ENCODE measurements at regions not wholly inside any gene's neighbourhood (a gene's known extent, or its start where the extent isn't known, plus 50 kb on each side); places are given as distances from the start of the nearest gene placed in this dataset.
A peak's percentile ranks its signal among the peaks of the same experiment; 100 is the strongest.

DNA sequence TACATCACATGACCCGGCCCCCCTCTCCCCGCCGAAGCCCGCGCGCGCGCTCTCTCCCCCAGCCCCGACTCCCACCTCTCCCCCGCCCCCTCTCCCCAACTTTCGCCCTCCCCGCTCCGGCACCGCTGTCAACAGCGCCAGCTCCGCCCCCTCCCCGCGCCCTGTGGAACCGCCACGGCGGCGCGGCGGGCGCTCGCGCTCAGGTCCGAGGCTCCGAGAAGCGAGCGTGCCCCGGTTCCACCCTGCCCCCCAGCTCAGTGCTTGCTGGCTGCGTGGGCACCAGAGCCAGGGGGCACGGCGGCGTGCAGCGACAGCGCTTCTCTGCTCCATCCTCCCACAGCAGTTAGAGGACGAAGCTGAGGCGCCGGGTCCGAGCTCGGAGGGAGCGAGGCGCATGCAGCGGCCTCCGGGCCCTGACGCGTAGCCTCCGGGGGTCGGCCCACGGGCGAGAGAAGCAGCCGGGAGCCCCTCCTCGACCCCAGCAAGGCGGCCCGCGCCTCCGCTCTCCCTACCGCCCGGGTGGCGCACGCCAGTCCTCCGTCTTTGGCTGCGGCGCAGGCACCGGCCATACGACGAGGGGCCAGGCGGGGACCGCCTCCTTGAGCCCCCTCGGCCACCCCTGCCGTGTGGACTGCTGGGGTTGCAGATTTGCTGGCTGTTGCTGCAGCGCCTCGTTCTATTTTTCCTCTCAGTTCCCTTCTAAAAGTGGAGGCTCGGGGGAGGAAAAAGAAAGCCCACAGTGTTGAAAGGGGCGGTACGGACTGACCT, 109.5 kb downstream of the KCNRG start:
- no peak for DNase-seq (ENCODE audit: low read depth)
- TF ChIP-seq, protein P1, sequence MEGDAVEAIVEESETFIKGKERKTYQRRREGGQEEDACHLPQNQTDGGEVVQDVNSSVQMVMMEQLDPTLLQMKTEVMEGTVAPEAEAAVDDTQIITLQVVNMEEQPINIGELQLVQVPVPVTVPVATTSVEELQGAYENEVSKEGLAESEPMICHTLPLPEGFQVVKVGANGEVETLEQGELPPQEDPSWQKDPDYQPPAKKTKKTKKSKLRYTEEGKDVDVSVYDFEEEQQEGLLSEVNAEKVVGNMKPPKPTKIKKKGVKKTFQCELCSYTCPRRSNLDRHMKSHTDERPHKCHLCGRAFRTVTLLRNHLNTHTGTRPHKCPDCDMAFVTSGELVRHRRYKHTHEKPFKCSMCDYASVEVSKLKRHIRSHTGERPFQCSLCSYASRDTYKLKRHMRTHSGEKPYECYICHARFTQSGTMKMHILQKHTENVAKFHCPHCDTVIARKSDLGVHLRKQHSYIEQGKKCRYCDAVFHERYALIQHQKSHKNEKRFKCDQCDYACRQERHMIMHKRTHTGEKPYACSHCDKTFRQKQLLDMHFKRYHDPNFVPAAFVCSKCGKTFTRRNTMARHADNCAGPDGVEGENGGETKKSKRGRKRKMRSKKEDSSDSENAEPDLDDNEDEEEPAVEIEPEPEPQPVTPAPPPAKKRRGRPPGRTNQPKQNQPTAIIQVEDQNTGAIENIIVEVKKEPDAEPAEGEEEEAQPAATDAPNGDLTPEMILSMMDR (IDR thresholded peaks at IDR 0.05; ENCODE audit: low read depth, low read length, missing control alignments), result no peak

DNA sequence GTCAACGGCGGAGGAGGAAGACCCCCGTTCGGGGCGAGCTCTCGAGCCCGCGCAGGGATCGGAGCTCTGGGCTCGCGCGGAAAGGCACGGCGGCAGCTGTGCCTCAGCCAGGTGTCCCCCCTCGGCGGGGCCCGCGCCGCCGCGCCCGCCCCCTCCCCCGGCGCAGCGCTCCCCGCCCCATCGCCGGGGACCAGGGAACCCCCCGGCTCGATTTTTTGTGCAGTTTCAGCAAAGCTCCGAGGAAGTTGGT, 110.0 kb downstream of the KCNRG start:
- H3K4me3 ChIP-seq (ENCODE audit: low read depth, low read length), result peak overlapping the region; percentile 84
- TF ChIP-seq, protein P1 (IDR thresholded peaks at IDR 0.05; ENCODE audit: low read depth, low read length, missing control alignments), result no peak
- no peak for DNase-seq (ENCODE audit: low read depth)

More for the DNA sequence above, 109.5 kb downstream of the KCNRG start:
- H3K4me3 ChIP-seq (ENCODE audit: low read depth, low read length), result peak overlapping the region; percentile 84

DNA sequence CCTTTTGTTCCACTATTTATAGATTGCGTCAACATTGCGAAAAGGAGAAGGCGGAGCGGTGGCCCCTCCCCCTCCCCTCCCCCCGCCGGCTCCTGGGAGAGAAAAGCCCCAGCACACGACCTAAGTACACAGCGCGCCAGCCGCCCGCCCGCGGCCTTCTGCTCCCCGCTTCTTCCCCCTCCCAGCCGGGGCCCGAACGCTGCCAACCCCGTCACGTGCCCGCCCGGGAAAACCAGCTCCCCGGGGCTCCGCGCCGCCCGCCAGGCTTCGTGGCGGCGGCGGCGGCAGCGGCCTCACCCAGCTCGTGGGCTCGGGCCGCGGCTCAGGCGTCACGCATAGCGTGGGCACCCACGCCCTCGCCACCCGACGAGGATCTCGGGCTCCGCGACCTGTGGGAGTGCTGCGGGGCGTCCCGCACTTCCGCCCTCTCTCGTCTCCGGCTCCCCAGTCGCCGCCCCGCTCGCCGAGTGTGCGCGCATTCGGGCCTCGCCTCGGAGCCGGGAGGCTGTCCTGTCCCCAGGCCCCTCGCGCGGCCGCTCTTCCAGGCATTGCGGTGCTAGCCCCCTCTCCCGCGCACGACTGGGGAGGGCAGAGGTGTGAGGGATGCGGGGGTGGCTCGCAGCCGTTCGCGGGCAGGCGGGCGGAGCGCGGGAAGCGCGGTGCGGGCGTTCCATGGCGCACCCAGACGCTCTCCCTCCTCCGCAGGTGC, 110.5 kb downstream of the KCNRG start:
- H3K4me3 ChIP-seq (ENCODE audit: low read depth, low read length), result peak overlapping the region; percentile 84
- TF ChIP-seq, protein P1 (IDR thresholded peaks at IDR 0.05; ENCODE audit: low read depth, low read length, missing control alignments), result no peak
- DNase-seq (ENCODE audit: low read depth), result no peak

- TF ChIP-seq, protein P1 (IDR thresholded peaks at IDR 0.05; ENCODE audit: low read depth, low read length, missing control alignments), result no peak
- DNase-seq (ENCODE audit: low read depth), result no peak
- H3K4me3 ChIP-seq (ENCODE audit: low read depth, low read length), result peak overlapping the region; percentile 84
Measured at GRCh38 chr13:50126263-50126992, 111.2 kb downstream of the KCNRG start.

- peak overlapping the region; percentile 32; the same call in 1 of the 2 replicates for H3K4me3 ChIP-seq (ENCODE audit: low read depth, low read length)
- no peak for DNase-seq (ENCODE audit: low read depth)
- TF ChIP-seq, protein P1 (IDR thresholded peaks at IDR 0.05; ENCODE audit: low read depth, low read length, missing control alignments), result no peak
Measured at GRCh38 chr13:50126993-50127725, 111.9 kb downstream of the KCNRG start.

GRCh38 chr13:50127726-50128291, 112.6 kb downstream of the KCNRG start:
- H3K4me3 ChIP-seq (ENCODE audit: low read depth, low read length), result no peak overlapping the region; the same call in 1 of the 2 replicates
- TF ChIP-seq, protein P1 (IDR thresholded peaks at IDR 0.05; ENCODE audit: low read depth, low read length, missing control alignments), result no peak
- DNase-seq (ENCODE audit: low read depth), result no peak

All from GM12864 (cell line).